DMS53 treated with DMSO at 0.1 percent for 48 hours (cell line): ENCODE measurements at regions not wholly inside any gene's neighbourhood (a gene's known extent, or its start where the extent isn't known, plus 50 kb on each side); places are given as distances from the start of the nearest gene placed in this dataset.

Experiments used
- DNase-seq: peaks from one replicate; lab custom pipeline; 2025; ENCODE audit not compliant: unreplicated experiment; lab: John Stamatoyannopoulos, UW

GRCh38 chr12:43099691-43100163 lies 452.3 kb downstream of the ADAMTS20 start:
- DNase-seq: no peak

- no peak for DNase-seq
Observed at GRCh38 chr12:43098766-43099550, 453.0 kb downstream of the ADAMTS20 start.

GRCh38 chr12:43098071-43098470 lies 453.9 kb downstream of the ADAMTS20 start:
- no peak for DNase-seq

GRCh38 chr12:43097471-43097870 lies 454.5 kb downstream of the ADAMTS20 start:
- DNase-seq: no peak

GRCh38 chr12:43095669-43096280 lies 456.2 kb downstream of the ADAMTS20 start:
- no peak for DNase-seq

- no peak for DNase-seq
Observed at GRCh38 chr12:43094886-43095575, 457.0 kb downstream of the ADAMTS20 start.

GRCh38 chr12:43090981-43091380 lies 461.0 kb downstream of the ADAMTS20 start:
- no peak for DNase-seq

GRCh38 chr12:43087195-43088091 lies 464.6 kb downstream of the ADAMTS20 start:
- no peak for DNase-seq

- no peak for DNase-seq
Observed at GRCh38 chr12:43079476-43079875, 472.5 kb downstream of the ADAMTS20 start.

GRCh38 chr12:43078976-43079375 lies 473.0 kb downstream of the ADAMTS20 start:
- DNase-seq: no peak

GRCh38 chr12:43072431-43072830 lies 479.6 kb downstream of the ADAMTS20 start:
- DNase-seq: no peak

- DNase-seq: no peak
Observed at GRCh38 chr12:43069768-43070221, 480.2 kb upstream of the PRICKLE1 start.

- no peak for DNase-seq
Observed at GRCh38 chr12:43066471-43066870, 476.9 kb upstream of the PRICKLE1 start.

- no peak for DNase-seq
Observed at GRCh38 chr12:43063650-43064049, 474.1 kb upstream of the PRICKLE1 start.

GRCh38 chr12:43062201-43062895 lies 472.8 kb upstream of the PRICKLE1 start:
- DNase-seq: no peak

- DNase-seq: no peak
Observed at GRCh38 chr12:43060742-43061141, 471.2 kb upstream of the PRICKLE1 start.

- DNase-seq: no peak
Observed at GRCh38 chr12:43058616-43059015, 469.1 kb upstream of the PRICKLE1 start.

- DNase-seq: no peak
Observed at GRCh38 chr12:43057566-43057965, 468.0 kb upstream of the PRICKLE1 start.

GRCh38 chr12:43054085-43054484 lies 464.5 kb upstream of the PRICKLE1 start:
- no peak for DNase-seq

- no peak for DNase-seq
Observed at GRCh38 chr12:43052441-43052840, 462.9 kb upstream of the PRICKLE1 start.
